T-cell (primary cell): ENCODE measurements at regions not wholly inside any gene's neighbourhood (a gene's known extent, or its start where the extent isn't known, plus 50 kb on each side); places are given as distances from the start of the nearest gene placed in this dataset.

Experiments
- ATAC-seq, 4 experiments: fragments of 200-7000 bp in 3 of 4; fragments of 150-1000 bp in 1 of 4; cut with Tn5 transposase; replicated peaks in 1 of 4; 1 replicate in 3 of 4; 2 replicates in 1 of 4; pipeline ENCODE4 v1.10.0; 2021; ENCODE audit warnings: moderate library complexity in 3 of 4, mild to moderate bottlenecking in 2 of 4, moderate number of reproducible peaks in 1 of 4
- CTCF ChIA-PET, 2 donors: fragments of 300-600 bp; sonication (Branson Sonifier 250); formaldehyde crosslinking; loops; one replicate each; lab custom pipeline; 2022; ENCODE audit warnings: antibody characterized with exemption in 2 of 2; lab: Charles Lee
- POLR2A ChIA-PET, 2 donors: fragments of 300-600 bp; sonication (Branson Sonifier 250); formaldehyde crosslinking; loops; one replicate each; lab custom pipeline; 2022; ENCODE audit warnings: antibody characterized with exemption in 2 of 2; lab: Charles Lee
- DNase-seq, 35 experiments: peaks; one replicate each; pipeline versions ENCODE4 v3.0.0 to v3.0.0-alpha.2; 2013 to 2023
- H3K27ac ChIP-seq: one replicate; pipeline ENCODE4 v1.5.1; 2013; ENCODE audit warnings: low read length
- H3K27me3 ChIP-seq, 2 experiments: replicated peaks in 1 of 2; 1 replicate in 1 of 2; 2 replicates in 1 of 2; pipeline versions ENCODE4 v1.6.1 to v1.7.0; 2013; ENCODE audit warnings: low read length in 1 of 2, mixed read lengths in 1 of 2; ENCODE audit not compliant: control insufficient read depth in 2 of 2, insufficient read depth in 2 of 2; ENCODE audit errors: extremely low read depth in 1 of 2
- H3K36me3 ChIP-seq, 2 donors: 1 replicate in 1 of 2; 2 replicates in 1 of 2; pipeline versions ENCODE4 v1.6.1 to v1.7.0; 2013; ENCODE audit warnings: low read length in 1 of 2; ENCODE audit not compliant: control insufficient read depth in 2 of 2, insufficient read depth in 1 of 2; ENCODE audit errors: extremely low read depth in 1 of 2
- H3K4me1 ChIP-seq, 2 experiments: 1 replicate in 1 of 2; 2 replicates in 1 of 2; pipeline versions ENCODE4 v1.6.1 to v1.7.0; 2013; ENCODE audit warnings: low read length in 2 of 2, mixed read lengths in 1 of 2; ENCODE audit not compliant: insufficient read depth in 2 of 2, control insufficient read depth in 1 of 2; ENCODE audit errors: extremely low read depth in 1 of 2
- H3K4me3 ChIP-seq, 2 donors: 1 replicate in 1 of 2; 2 replicates in 1 of 2; pipeline versions ENCODE4 v1.5.1 to v1.7.0; 2013; ENCODE audit warnings: mild to moderate bottlenecking in 2 of 2, low read length in 1 of 2, moderate library complexity in 1 of 2; ENCODE audit not compliant: control insufficient read depth in 1 of 2; ENCODE audit errors: extremely low read depth in 1 of 2
- H3K9me3 ChIP-seq: 2 replicates; pipeline ENCODE4 v1.7.0; 2013
- H3K27ac Mint-ChIP-seq, 2 donors: one replicate each; pipeline ENCODE4 v1.8.0; 2020 to 2021; ENCODE audit warnings: mild to moderate bottlenecking in 2 of 2, mixed read lengths in 2 of 2
- H3K27me3 Mint-ChIP-seq, 2 donors: one replicate each; pipeline ENCODE4 v1.8.0; 2021 to 2022; ENCODE audit warnings: mixed read lengths in 2 of 2
- H3K36me3 Mint-ChIP-seq: one replicate; pipeline ENCODE4 v1.8.0; 2021; ENCODE audit warnings: mixed read lengths
- H3K4me1 Mint-ChIP-seq, 3 donors: one replicate each; pipeline ENCODE4 v1.8.0; 2020 to 2022; ENCODE audit warnings: mixed read lengths in 3 of 3, mild to moderate bottlenecking in 1 of 3
- H3K4me3 Mint-ChIP-seq, 3 donors: one replicate each; pipeline ENCODE4 v1.8.0; 2020 to 2022; ENCODE audit warnings: mild to moderate bottlenecking in 3 of 3, mixed read lengths in 3 of 3, moderate library complexity in 3 of 3
- H3K9me3 Mint-ChIP-seq, 3 donors: one replicate each; pipeline ENCODE4 v1.8.0; 2020 to 2022; ENCODE audit warnings: mixed read lengths in 3 of 3
- WGBS: methylation state at CpG from one replicate; pipeline ENCODE4 v1.1.5; 2013; ENCODE audit warnings: missing lambda C conversion rate; ENCODE audit not compliant: insufficient coverage; 5-methylcytosine and 5-hydroxymethylcytosine counted together

- DNase-seq (no peak), ATAC-seq (no peak)
- Mint-ChIP-seq H3K36me3 (no peaks in the 10 kb centered on the region), H3K9me3 (no peaks in the 10 kb centered on the region), H3K27me3 (peaks cover 16 to 46% of the 10 kb centered on the region in 2 donors), H3K4me3 (no peak overlapping the region), H3K27ac (no peak overlapping the region), H3K4me1 (peaks cover 0 to 2% (median 0%) of the 10 kb centered on the region in 3 donors)
- Histone ChIP-seq H3K4me1 (no peaks in the 10 kb centered on the region), H3K9me3 (no peaks in the 10 kb centered on the region), H3K27me3 (peaks cover 2 to 29% of the 10 kb centered on the region in 2 experiments), H3K27ac (no peak overlapping the region), H3K36me3 (no peaks in the 10 kb centered on the region), H3K4me3 (no peak overlapping the region)
- 79% methylated on average over 15 of the region's 15 CpGs for WGBS
- ChIA-PET CTCF (no interaction called here), POLR2A (no interaction called here)
Measured at GRCh38 chr15:101561584-101561906, 72.0 kb upstream of the PCSK6 start.

DNA sequence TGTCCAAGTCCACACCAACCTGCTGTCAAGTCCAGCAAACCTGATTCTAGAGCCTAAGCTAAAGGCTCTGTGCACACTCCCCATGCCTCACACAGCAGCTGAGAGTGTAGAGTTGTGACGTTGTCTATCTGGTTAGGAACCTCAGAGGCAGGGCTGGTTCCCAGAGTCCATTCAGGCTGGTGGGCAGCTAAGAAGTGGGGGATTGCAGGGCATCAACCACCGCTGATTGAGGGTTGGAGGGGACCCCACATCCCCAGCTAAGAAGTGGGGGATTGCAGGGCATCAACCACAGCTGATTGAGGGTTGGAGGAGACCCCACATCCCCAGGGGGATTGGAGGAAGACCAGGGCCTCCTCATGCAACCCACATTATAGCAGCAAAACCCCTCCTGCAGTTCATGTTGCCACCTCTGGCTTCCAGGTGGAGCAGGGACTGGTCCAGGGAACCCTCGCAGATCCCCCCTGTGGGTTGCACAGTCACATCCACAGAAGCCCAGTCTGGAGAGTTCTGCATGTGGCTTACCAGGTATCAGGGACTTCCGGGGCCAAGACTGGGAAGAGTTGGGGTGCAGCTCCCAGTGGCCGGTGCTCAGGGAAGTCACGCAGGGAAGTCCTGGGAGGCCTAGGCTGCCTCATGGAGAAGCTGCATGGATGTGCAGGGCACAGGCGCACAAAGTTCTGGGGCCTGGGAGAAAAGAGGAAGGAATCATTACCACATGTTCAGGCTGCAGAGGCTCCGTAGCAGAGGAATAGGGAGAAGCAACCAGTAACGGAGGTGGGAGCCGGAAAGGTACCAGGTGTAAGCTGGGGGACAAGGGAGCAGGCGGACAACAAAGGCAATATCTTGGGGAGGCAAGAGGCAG lies 71.4 kb upstream of the PCSK6 start:
- ChIA-PET CTCF (no interaction called here), POLR2A (no interaction called here)
- H3K9me3 Mint-ChIP-seq = no peaks in the 10 kb centered on the region

GRCh38 chr15:101559952-101560351 lies 70.4 kb upstream of the PCSK6 start:
- H3K4me1 Mint-ChIP-seq = peaks cover 0 to 2% (median 0%) of the 10 kb centered on the region in 3 donors
- no peak overlapping the region for H3K27ac Mint-ChIP-seq
- peaks cover 15 to 43% of the 10 kb centered on the region in 2 donors for H3K27me3 Mint-ChIP-seq
- Histone ChIP-seq H3K27ac (no peak overlapping the region), H3K36me3 (no peaks in the 10 kb centered on the region), H3K4me3 (no peak overlapping the region), H3K27me3 (peaks cover 2 to 32% of the 10 kb centered on the region in 2 experiments), H3K9me3 (no peaks in the 10 kb centered on the region), H3K4me1 (no peaks in the 10 kb centered on the region)
- DNase-seq (no peak), ATAC-seq (no peak)
- 88% methylated on average over 1 of the region's 6 CpGs for WGBS
- H3K36me3 Mint-ChIP-seq = no peaks in the 10 kb centered on the region
- H3K4me3 Mint-ChIP-seq = no peak overlapping the region
- no peaks in the 10 kb centered on the region for H3K9me3 Mint-ChIP-seq
- ChIA-PET POLR2A (no interaction called here), CTCF (no interaction called here)

More for the DNA sequence above, 71.4 kb upstream of the PCSK6 start:
- H3K4me1 Mint-ChIP-seq = peaks cover 0 to 2% (median 0%) of the 10 kb centered on the region in 3 donors
- Histone ChIP-seq H3K36me3 (no peaks in the 10 kb centered on the region), H3K27ac (no peak overlapping the region), H3K4me3 (no peak overlapping the region), H3K9me3 (no peaks in the 10 kb centered on the region), H3K27me3 (peaks cover 2 to 32% of the 10 kb centered on the region in 2 experiments), H3K4me1 (no peaks in the 10 kb centered on the region)
- no peak overlapping the region for H3K27ac Mint-ChIP-seq
- 73% methylated on average over 11 of the region's 11 CpGs for WGBS
- DNase-seq (no peak), ATAC-seq (no peak)
- peaks cover 15 to 46% of the 10 kb centered on the region in 2 donors for H3K27me3 Mint-ChIP-seq
- H3K36me3 Mint-ChIP-seq = no peaks in the 10 kb centered on the region
- no peak overlapping the region for H3K4me3 Mint-ChIP-seq

DNA sequence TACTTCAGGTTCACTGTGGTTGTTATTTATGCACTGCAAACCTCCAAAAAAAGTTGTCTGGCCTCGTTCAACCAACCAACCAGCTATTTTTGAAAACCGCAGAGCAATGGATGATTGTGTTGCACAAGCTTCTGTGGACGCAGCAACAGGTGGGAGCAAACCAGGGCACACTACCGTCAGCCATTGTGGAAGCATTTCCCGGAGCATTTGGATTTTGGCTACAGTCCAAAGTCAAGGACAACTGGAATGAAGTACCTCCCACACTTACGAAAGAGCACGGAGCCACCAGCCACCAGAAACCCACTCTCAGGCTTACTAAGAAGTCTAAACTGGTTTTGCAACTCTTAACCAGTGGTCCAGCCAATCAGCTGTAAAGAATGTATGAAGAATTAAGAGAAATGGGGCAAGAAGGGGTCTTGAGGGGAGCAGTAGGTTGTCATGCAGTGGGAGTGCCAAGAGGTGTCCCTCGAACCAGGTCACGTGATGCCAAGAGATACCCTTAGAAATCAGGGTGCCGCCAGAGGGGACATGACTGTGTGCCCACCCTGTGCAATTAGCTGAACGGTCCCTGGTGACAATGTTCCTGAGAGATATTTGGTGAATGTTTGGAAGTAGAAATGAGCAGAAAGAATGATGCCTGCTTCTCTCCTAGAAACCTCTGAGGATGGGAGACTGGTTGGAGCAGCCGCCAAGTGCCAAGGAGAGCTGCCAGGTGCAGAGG lies 68.9 kb upstream of the PCSK6 start:
- peaks cover 0 to 2% (median 0%) of the 10 kb centered on the region in 3 donors for H3K4me1 Mint-ChIP-seq
- CTCF ChIA-PET = no interaction called here
- H3K27ac Mint-ChIP-seq = no peak overlapping the region
- Histone ChIP-seq H3K9me3 (no peaks in the 10 kb centered on the region), H3K4me1 (no peaks in the 10 kb centered on the region), H3K27me3 (peaks cover 2 to 31% of the 10 kb centered on the region in 2 experiments), H3K27ac (no peak overlapping the region), H3K36me3 (no peaks in the 10 kb centered on the region), H3K4me3 (no peak overlapping the region)
- ATAC-seq (no peak), DNase-seq (no peak)
- no peaks in the 10 kb centered on the region for H3K36me3 Mint-ChIP-seq
- peaks cover 12 to 36% of the 10 kb centered on the region in 2 donors for H3K27me3 Mint-ChIP-seq
- 74% methylated on average over 7 of the region's 12 CpGs for WGBS
- H3K4me3 Mint-ChIP-seq = no peak overlapping the region
- no peaks in the 10 kb centered on the region for H3K9me3 Mint-ChIP-seq
- POLR2A ChIA-PET = no interaction called here

DNA sequence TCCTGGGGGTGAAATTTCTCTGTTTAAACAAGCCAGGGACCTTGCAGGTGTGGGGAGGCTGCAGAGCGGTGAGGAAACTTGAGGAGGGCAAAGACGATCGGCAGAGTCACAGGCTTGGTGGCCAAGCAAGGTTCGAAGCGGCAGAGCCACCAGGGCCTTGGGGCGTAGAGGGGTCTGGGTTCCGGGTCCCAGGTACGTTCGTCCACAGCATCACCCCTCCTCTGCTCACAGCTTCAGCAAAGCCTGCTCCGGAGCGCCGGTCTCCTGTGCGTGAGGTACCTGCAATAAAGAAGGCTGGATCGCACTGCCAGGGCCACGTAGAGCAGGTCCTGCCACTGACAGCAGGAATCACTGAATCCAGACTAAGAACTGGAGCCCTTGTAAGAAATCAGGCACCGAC lies 66.8 kb upstream of the PCSK6 start:
- H3K36me3 ChIP-seq = no peaks in the 10 kb centered on the region
- no peaks in the 10 kb centered on the region for H3K4me1 ChIP-seq
- DNase-seq (no peak), ATAC-seq (no peak)
- Mint-ChIP-seq H3K9me3 (no peaks in the 10 kb centered on the region), H3K27me3 (peaks cover 15 to 28% of the 10 kb centered on the region in 2 donors), H3K4me1 (peaks cover 0 to 2% (median 0%) of the 10 kb centered on the region in 3 donors), H3K36me3 (no peaks in the 10 kb centered on the region), H3K4me3 (no peak overlapping the region), H3K27ac (no peak overlapping the region)
- no peak overlapping the region for H3K27ac ChIP-seq
- no peak overlapping the region for H3K4me3 ChIP-seq
- POLR2A ChIA-PET = no interaction called here
- 88% methylated on average over 16 of the region's 16 CpGs for WGBS
- H3K27me3 ChIP-seq = peaks cover 2 to 31% of the 10 kb centered on the region in 2 experiments
- H3K9me3 ChIP-seq = no peaks in the 10 kb centered on the region
- CTCF ChIA-PET = no interaction called here

DNA sequence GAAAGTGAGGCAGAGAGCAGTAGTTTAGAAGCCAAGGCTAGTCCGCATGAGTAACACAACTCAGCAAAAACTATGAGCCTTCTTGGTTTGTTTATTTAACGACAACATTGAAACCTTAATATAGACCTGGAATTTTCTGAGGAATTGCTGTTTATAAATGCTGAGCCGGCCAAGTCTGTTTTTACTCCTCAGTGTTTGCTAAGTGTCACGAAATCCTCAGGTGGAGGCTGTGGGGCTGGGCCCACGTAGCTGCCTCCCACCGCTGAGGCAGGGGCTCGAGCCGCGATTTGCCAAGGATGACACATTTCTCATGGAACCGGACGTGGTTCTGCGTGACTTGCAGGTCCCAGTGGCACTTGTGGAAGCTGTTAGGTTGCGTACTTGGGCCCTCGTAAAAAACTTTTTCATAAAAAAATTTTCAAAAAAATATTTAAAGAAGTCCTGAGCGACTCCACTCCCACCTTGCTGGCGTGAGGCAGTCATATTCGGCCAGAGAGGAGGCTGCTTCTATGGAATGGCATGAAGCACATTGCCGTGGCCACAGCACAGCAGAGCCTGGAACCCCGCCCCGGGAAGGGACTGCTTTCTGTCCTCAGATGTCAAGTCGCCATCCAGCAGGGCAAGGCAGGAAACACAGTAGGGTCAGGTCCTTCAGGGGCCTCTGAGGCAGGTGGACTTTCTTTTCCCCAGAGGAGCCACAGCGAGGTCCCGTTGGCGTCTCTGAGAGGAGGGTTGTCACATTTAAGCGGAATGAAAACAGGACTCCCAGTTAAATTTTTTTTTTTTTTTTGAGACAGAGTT lies 64.8 kb upstream of the PCSK6 start:
- Mint-ChIP-seq H3K9me3 (no peaks in the 10 kb centered on the region), H3K36me3 (no peaks in the 10 kb centered on the region), H3K27me3 (peaks cover 17 to 21% of the 10 kb centered on the region in 2 donors), H3K27ac (no peak overlapping the region), H3K4me3 (no peak overlapping the region), H3K4me1 (no peaks in the 10 kb centered on the region)
- peaks cover 0 to 22% of the 10 kb centered on the region in 2 experiments for H3K27me3 ChIP-seq
- ATAC-seq = no peak
- ChIA-PET POLR2A (no interaction called here), CTCF (no interaction called here)
- H3K9me3 ChIP-seq = no peaks in the 10 kb centered on the region
- H3K27ac ChIP-seq = no peak overlapping the region
- no peaks in the 10 kb centered on the region for H3K36me3 ChIP-seq
- H3K4me1 ChIP-seq = no peaks in the 10 kb centered on the region
- no peak overlapping the region for H3K4me3 ChIP-seq
- 84% methylated on average over 17 of the region's 25 CpGs for WGBS
- peak in 1 of 35 experiments; percentile 14 for DNase-seq
